Posterior vena cava (tissue), 2 donors: ENCODE measurements at regions not wholly inside any gene's neighbourhood (a gene's known extent, or its start where the extent isn't known, plus 50 kb on each side); places are given as distances from the start of the nearest gene placed in this dataset.

ENCODE experiments used
- DNase-seq: peaks from one replicate; pipeline ENCODE4 v3.0.0-alpha.2; 2020; ENCODE audit warnings: low spot score
- intact Hi-C, 2 donors: fragments of 100-400 bp; cut with DNase I; formaldehyde crosslinking; loops; one replicate each; pipeline versions ENCODE4 v1.14.1 to v1.14.2; 2022 to 2023
- donor health status: DM: yes; HTN: yes; CAD: no.
- donor health status: DM: yes; HTN: yes; CAD: no.

- intact Hi-C loops = no loop called here
- no peak for DNase-seq
Measured at GRCh38 chr5:164735334-164735733, 1229.9 kb downstream of the MAT2B start.

GRCh38 chr5:164741376-164741775, 1236.0 kb downstream of the MAT2B start:
- DNase-seq = no peak
- intact Hi-C loops = no loop called here

GRCh38 chr5:164742025-164742424, 1236.6 kb downstream of the MAT2B start:
- intact Hi-C loops = no loop called here
- DNase-seq = no peak

- no peak for DNase-seq
- intact Hi-C loops = no loop called here
Measured at GRCh38 chr5:164746723-164747122, 1241.3 kb downstream of the MAT2B start.

- intact Hi-C loops = no loop called here
- no peak for DNase-seq
Measured at GRCh38 chr5:164747371-164747770, 1242.0 kb downstream of the MAT2B start.

GRCh38 chr5:164748861-164749260, 1243.4 kb downstream of the MAT2B start:
- no peak for DNase-seq
- intact Hi-C loops = no loop called here

- intact Hi-C loops = no loop called here
- DNase-seq = no peak
Measured at GRCh38 chr5:164753434-164753833, 1248.0 kb downstream of the MAT2B start.

- intact Hi-C loops = no loop called here
- no peak for DNase-seq
Measured at GRCh38 chr5:164763206-164763605, 1257.8 kb downstream of the MAT2B start.

GRCh38 chr5:164772122-164772521, 1266.7 kb downstream of the MAT2B start:
- DNase-seq = no peak
- intact Hi-C loops = no loop called here

GRCh38 chr5:164784230-164784629, 1278.8 kb downstream of the MAT2B start:
- no peak for DNase-seq
- intact Hi-C loops = no loop called here

GRCh38 chr5:164798110-164798509, 1292.7 kb downstream of the MAT2B start:
- DNase-seq = no peak
- intact Hi-C loops = no loop called here

- intact Hi-C loops = no loop called here
- no peak for DNase-seq
Measured at GRCh38 chr5:164799391-164799790, 1294.0 kb downstream of the MAT2B start.

- intact Hi-C loops = loop anchor here in 1 of 2 donors (10.0 kb wide), 1 partner anchor 1383 kb away; no protein-coding TSS in a partner anchor
- no peak for DNase-seq
Measured at GRCh38 chr5:164801910-164802309, 1296.5 kb downstream of the MAT2B start.

GRCh38 chr5:164809821-164810220, 1304.4 kb downstream of the MAT2B start:
- intact Hi-C loops = loop anchor here in 1 of 2 donors (10.0 kb wide), 1 partner anchor 1375 kb away; no protein-coding TSS in a partner anchor
- no peak for DNase-seq

GRCh38 chr5:164818445-164818844, 1313.0 kb downstream of the MAT2B start:
- no peak for DNase-seq
- intact Hi-C loops = no loop called here

GRCh38 chr5:164824671-164825070, 1319.3 kb downstream of the MAT2B start:
- DNase-seq = no peak
- intact Hi-C loops = no loop called here

GRCh38 chr5:164832516-164832915, 1327.1 kb downstream of the MAT2B start:
- intact Hi-C loops = no loop called here

GRCh38 chr5:164844348-164844747, 1338.9 kb downstream of the MAT2B start:
- DNase-seq = no peak
- intact Hi-C loops = no loop called here

More at GRCh38 chr5:164832516-164832915, 1327.1 kb downstream of the MAT2B start:
- DNase-seq = no peak

GRCh38 chr5:164860896-164861295, 1355.5 kb downstream of the MAT2B start:
- intact Hi-C loops = no loop called here
- DNase-seq = no peak

GRCh38 chr5:164861610-164862009, 1356.2 kb downstream of the MAT2B start:
- no peak for DNase-seq
- intact Hi-C loops = no loop called here

GRCh38 chr5:164868761-164869160, 1363.3 kb downstream of the MAT2B start:
- intact Hi-C loops = no loop called here
- DNase-seq = no peak

GRCh38 chr5:164869325-164869724, 1363.9 kb downstream of the MAT2B start:
- DNase-seq = no peak
- intact Hi-C loops = no loop called here
